NCI-H2227 (cell line): ENCODE measurements at regions not wholly inside any gene's neighbourhood (a gene's known extent, or its start where the extent isn't known, plus 50 kb on each side); places are given as distances from the start of the nearest gene placed in this dataset.
"Not testable (repeated sequence)": the region's sequence is repeated elsewhere in the genome, so short reads cannot be mapped to it uniquely, and the experiment has no call there.

Experiments
- DNase-seq: peaks from one replicate; lab custom pipeline; 2025; ENCODE audit not compliant: unreplicated experiment; lab: John Stamatoyannopoulos, UW

DNA sequence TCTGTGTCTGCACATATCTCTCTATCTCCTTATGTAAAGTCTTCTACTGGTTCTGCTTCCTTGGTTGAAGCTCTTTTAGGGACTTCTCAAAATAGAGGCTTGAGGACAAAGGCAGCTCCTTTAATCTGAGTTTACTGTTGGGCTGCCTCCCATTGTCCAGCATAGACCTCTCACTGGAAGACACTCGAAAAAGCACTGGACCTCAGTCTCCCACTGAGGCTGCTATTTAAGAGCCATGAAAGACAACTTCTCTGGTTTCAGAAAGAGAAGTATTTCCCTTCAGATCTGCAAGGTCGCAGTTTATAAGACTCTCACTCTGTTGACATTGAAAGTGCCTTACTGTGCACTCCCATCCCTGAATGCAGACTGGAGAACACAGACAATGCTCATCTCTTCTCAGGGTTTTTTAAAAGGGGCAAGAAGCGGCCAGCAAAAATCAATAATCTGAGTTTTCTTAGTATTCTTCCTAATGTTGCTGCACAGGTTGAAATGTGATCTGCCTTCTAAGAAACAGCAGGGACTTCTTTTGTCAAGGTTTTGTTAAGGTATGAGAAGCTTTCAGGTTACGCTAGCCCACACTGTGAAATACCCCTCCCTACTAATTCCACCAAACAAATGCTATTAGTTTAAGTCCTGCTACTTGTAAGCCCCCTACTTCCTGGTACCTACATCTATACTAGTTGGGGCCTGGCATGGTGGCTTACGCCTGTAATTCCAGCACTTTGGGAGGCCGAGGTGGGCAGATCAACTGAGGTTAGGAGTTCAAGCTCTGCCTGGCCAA is 450.0 kb upstream of the SLC10A2 start:
- DNase-seq: peak; percentile 19

DNA sequence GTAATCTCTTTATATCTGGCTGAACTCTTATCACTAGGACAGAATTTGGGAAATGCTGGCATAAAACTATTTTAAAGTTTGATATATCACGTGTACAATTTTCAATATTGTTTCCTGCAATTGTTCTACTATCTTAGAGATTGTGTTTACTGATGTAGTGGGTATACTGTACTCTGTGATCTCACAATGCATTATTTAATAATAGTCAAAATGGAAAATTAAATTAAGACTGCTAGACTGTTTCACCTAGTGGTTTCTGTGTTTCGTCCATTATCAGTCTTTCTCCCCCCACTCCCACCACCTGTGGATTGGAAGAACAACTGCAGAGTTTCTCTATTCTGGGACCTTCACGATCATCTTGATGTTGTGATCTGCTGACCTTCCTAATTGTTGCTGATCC is 449.2 kb upstream of the SLC10A2 start:
- DNase-seq: no peak

DNA sequence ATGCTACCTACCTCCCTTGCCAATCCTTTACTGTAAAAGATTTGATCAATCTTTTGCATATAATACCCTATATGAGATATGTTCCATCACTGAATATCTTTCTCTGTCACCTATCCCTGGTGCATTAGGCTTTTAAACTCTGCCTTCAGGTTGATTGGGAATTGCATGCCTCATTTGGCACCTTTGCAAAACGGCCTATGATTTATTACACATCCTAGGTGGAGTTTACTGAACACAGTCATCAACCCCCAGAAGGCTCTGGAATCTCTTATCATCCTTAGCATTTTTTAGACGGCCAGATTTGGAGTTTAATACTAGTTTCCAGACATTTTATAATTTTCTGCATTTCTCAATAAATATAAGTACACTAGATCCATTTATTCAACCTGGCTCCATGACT is 448.4 kb upstream of the SLC10A2 start:
- no peak for DNase-seq

DNA sequence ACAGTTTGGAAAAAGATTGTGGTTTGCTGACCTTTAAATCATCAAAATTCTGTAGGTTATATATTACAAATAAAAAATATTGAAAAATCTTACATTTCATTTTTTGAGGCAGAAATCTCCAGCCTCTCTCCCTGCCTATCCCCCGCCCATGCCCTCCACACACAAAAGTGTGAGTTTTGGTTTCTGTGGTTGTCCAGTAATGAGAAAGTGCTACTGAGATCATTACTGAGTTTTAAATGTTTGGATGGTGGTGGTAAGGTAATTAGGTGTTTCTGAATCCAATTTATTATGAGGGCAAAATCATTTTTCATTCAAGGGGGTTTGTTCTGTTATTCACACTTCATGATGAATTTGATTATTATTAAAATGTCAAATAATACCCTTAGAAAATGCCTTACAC is 448.0 kb upstream of the SLC10A2 start:
- DNase-seq: no peak

DNA sequence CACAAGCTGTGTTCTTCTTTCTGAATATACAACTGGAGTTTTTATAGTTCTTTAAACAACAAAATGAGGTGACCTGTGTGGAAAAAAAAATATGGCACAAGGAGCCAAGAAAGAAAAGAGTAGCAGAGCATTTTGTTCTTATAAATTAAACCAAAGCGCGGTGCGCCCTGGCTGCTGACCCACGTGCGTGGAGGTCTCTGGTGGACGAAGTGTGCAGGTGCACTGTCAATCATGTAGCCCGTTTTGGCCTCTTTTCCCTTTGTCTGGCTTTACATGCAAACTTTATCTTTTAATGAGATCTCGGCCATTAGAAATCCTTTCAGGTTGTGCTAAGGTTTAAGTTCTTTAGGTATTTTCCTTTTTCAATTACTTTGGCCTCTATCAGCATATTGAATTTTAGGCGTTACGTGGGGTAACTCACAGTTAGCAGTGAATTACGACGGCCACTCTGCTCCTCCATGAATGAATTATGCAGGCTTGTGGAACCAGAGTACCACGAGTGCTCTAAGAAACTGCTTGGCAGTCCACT is 443.9 kb upstream of the SLC10A2 start:
- DNase-seq: no peak

DNA sequence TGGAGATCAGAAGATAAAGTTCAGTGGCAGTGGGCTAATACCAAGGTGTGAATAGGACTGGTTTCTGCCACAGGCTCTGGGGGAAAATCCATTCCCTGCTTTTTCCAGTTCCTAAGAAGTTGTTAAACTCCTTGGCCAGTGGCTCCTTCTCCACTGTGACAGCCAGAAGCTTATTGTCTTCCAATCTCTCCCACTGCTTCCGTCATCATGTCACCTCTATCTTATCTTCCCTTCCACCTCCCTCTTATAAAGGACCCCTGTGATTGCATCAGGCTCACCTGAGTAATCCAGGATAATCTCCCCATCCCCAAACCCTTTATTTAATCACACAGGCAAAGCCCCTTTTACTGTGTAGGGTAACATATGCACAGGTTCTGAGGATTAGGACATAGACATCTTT is 431.2 kb upstream of the SLC10A2 start:
- no peak for DNase-seq

DNA sequence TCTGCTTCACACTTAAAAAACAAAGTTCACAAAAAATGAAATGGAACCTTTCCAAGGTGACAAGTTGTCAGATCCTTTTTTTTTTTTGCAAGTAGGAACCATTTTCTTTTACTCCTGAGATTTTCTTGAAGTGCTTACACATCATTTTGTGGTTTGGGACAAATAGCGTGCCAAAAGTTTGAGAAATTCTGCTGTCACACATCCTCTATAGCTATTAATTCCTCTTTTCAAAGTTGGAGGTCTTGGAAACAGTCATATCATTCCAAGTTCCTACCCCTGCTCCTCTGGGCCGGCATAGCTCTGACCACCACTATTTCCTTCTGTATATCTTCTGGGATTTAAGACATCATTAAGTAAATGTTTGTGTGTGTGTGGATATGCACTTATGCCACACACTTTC is 421.6 kb upstream of the SLC10A2 start:
- no peak for DNase-seq

DNA sequence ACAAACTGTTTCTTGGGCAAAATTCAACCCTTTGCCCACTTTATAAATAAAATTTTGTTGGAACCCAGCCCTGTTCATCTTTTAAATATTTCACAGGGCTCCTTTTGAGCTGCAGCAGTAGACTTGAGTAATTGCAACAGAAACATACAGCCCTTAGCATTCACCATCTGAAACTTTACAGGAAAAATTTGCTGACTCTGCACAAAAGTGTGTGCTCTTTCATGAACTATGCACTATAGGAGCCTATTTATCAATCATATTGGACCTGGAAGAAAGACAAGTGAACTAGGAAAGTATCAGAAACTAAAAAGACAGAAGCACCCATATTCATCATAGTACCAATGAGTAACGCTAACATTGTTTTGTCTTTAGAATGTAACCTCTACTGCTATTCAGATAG is 406.9 kb upstream of the SLC10A2 start:
- no peak for DNase-seq

DNA sequence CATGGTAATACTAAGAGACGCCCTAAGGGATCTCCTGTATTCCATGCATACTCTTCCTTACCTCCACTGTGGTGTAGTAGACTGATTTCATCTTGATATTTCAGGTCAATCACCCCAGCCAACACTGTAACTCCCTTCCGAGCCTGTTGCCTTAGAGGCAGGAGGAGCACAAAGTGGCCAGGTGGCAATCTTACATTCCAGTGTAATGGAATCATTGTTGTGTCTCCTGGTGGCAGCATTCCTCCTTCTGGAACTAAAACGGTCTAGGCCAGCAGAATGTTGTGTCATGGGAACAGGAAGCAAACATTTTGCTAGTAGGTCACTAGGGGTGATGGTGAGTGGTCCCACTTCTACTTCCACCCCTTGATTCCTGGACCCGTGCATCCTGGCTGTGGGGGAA is 405.7 kb upstream of the SLC10A2 start:
- DNase-seq: no peak

DNA sequence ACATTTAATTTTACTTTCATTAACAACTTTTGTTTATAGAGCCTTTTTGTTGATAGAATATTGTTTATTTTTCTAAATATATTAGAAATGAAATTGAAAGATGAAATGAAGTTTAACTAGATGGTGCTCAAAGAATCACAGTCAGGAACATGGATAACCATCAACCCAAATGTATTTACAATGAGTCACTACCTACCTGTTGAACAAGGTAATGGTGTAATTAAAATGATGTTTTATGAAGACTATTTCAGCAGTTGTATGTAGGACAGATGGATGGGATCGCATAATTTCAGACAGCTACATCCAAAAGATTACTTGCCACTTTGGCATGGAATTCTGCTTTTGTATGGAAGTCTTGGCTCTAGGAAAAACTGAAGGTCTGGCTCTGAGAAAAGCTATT is 403.6 kb upstream of the SLC10A2 start:
- no peak for DNase-seq

DNA sequence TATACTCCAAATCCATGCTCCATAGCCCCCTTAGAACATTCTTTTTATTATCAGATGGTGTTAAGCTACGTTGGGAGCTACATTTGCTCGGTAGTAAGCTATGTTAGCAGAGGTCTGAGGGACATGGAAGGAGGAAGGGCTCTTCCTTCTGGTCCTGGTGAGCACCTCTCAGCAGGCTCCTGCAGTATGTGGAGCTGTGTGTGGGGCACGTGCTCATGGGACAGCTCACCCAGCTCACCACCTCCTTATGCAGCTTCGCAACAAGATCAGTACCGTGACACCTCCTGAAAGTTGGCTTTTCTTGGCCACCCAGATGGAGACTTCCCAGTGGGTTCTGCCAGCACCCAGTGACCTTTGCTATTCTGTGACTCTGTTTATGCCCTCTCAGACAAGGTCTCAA is 400.5 kb upstream of the SLC10A2 start:
- DNase-seq: no peak

DNA sequence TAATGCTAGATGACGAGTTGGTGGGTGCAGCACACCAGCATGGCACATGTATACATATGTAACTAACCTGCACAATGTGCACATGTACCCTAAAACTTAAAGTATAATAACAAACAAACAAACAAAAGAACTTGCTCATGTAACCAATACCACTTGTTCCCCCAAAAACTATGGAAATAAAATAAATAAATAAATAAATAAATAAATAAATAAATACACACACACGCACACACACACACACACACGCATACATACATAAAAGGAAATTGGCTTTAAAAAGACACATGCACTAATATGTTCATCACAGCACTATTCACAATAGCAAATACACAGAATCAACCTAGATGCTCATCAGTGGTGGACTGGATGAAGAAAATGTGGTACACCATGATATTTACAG is 394.0 kb upstream of the SLC10A2 start:
- DNase-seq: not testable (repeated sequence)

DNA sequence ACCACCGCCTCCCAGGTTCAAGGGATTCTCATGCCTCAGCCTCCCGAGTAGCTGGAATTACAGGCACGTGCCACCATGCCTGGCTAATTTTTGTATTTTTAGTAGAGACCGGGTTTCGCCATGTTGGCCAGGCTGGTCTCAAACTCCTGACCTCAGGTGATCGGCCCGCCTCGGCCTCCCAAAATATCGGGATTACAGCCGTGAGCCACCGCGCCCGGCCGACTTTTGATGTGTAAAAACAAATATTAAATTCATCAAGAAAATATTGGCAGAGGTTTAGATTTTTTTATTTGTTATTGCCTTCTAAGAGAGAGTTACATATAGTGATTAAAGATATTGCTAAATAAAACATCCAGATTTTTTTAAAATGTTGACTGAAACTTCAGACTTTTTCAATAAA is 390.8 kb upstream of the SLC10A2 start:
- DNase-seq: not testable (repeated sequence)

DNA sequence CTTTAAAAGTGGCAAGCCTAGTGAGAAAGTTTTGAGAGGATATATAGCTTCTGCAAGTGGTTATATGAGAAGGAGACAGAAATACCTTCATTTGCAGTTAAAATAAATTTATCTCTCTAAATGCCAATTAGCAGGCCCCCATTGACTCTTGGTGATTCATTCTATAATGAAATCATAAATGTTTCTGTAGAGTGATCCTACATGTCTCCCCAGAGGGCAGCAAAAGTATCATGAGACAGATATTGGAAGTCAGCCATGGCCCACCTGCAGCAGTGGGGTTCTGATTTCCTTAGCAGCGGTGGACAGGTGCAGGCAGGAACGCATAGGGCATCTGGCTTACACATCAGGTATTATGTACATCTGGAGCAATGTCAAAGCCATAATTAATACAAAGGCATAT is 385.4 kb upstream of the SLC10A2 start:
- no peak for DNase-seq

DNA sequence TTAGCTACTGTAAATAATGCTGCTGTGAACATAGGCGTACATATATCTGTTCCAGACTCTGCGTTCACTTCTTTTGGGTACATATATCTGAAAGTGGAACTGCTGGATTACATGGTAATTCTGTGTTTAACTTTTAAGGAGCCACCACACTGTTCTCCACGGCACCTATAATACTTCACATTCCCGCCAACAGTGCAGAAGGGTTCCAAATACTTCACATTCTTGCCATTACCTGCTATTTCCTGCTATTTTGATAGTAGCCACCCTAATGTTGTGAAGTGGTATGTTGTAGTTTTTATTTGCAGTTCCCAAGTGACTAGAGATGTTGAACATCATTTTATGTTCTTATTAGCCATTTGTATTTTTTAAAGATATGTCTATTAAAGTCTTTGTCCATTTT is 377.4 kb upstream of the SLC10A2 start:
- DNase-seq: no peak

DNA sequence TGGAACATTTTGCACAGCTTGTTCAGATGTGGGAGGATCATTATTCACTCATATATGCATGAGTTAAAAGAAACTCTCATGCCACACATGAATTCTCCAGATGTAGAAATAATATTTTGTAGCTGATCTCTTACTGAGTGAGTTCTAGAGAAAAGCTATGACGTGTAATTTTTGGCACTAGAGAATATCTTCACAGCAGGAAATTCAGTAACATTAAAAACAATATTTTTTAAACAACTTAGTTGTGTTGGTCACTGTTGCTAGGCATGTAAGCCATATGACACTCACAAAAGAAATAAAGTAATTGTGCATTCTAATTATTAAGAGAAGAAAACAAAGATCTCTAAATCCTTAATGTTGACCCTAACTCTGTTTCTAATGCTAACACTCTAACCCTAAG is 371.4 kb upstream of the SLC10A2 start:
- no peak for DNase-seq

DNA sequence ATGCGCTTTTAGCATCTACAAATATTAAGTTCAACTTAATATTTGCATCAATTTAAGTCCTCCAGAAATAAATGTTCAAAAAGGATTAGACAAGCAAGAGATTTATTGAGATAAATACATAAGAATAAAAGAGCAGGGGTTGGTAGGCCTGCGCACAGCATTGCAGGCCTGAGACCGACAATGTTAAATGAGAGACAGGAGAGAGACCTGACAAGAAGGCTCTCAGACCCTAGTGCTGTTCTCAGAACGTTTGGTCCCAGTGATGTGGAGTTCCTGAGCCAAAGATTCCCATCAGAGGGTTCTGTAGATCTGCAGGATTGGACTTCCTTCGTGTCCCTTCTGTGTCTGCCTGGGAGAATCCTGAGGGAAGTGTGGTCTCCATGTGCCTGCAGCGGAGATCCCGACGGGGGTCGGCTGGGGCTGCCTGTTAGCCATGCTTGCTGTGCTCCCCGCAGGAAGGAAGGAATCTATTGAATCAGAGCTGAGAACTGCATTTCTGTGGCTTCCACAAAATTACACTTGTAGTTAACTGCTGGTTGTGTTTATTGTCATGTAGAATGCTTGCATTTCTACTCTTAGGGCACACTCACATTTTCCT is 369.9 kb upstream of the SLC10A2 start:
- DNase-seq: no peak

DNA sequence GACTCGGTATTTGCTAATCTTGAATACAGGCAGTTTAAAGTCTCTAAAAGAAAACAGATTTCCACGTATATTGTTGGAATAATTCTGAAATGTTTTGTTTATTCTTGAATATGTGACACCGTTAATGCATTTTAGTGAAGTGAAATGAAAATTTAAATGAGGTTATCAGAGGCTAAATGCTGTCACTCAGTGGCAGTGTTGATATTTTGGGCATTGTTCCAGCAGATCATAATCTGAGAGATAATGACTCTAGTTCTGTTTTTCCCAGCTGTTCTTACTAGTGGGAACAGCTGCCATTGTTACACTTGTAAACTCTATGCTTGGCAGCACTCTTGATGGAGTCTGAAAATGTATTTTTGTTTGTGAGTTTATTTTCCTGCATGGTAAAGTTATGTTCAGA is 365.6 kb upstream of the SLC10A2 start:
- peak; percentile 11 for DNase-seq

DNA sequence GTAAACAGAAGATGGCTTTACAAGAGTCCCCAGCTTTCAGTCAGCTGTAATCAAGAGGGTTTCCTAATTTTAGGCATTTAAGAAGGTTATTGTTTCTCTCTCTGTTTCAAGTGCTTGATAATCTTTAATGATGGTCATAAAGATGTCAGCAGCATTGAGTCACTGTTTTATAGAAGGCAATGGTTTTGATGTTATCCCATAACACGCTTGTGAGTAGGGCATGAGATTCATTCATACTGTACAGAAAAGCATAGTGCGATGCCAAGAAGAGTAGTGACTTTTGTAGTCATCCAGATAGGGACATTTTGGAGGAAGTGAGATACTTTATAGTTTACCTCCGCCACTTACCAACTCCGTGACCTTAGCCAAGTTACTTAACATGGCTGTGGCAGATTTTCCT is 364.2 kb upstream of the SLC10A2 start:
- DNase-seq: no peak

DNA sequence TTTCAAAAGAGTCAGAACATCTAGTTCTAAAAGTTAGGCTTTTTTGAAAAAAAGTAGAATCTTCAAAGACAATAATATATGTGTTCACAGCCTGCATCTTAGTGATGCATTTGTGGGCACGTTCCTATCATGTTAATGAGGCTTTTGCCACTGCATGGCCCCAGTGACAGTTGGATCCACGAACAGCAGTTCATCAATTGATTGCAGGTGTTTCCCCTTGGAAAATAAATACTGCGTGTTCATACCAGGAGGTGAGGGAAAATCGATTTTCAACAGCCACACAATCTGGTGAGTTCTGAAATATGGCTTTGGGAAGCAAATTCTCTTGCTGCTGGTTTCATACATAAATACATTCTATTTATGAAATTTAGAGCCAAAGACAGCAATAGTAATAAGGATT is 343.8 kb upstream of the SLC10A2 start:
- no peak for DNase-seq

DNA sequence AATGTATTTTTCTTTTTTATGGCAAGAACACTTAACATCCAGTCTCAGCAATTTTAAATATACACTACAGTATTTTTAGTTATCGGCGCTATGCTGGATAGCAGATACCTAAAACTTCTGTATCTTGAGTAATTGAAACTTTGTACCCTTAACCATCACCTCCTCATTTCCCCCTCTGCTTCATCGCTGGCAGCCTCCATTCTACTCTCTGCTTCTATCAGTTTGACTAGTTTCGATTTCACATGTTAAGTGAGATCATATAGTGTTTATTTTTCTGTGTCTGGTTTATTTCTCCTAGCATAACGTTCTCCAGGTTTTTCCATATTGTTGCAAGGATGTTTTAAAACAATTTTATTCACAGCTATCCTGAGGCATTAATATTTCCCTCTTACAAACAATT is 340.8 kb upstream of the SLC10A2 start:
- no peak for DNase-seq

DNA sequence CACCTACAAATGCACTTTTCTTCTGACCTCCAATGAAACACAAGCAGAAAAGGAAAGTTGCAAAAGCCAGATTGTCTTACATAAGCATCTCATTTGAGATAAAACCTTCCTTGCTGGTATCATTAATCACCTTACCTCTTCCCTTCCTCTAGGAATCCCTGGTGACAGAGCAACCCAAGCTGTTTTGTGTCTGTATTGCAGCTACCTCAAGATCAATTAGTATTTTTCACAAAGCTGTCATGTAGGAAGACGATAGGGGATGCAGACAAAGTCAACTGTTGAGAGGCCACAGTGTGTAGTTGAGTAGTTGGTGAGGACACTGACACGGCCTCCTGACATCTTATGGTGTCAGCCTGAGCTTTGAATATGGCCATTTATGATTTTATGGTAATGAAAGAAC is 339.1 kb upstream of the SLC10A2 start:
- no peak for DNase-seq

DNA sequence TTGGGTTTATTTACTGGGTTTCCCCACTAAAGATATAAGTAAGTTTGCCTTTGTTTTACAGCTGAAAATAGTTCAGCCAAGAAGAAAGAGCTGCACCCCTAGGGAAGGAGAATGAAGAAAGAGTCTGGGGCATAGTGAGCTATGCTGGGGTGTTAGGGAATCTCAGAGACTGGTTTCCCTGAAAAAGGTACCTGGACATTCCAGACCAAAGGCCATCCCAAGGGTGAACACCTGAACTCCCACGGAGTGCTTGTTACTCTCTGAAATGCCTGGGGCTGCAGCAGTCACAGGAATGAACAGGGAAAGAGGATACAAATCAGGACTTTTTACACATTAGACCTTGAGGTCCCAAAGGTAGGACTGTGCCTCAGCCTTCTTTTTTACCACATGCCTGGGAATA is 337.6 kb upstream of the SLC10A2 start:
- DNase-seq: no peak
